ENCODE measurements at regions not wholly inside any gene's neighbourhood (a gene's known extent, or its start where the extent isn't known, plus 50 kb on each side); places are given as distances from the start of the nearest gene placed in this dataset.
"Not testable (repeated sequence)": the region's sequence is repeated elsewhere in the genome, so short reads cannot be mapped to it uniquely, and the experiment has no call there.

DNA sequence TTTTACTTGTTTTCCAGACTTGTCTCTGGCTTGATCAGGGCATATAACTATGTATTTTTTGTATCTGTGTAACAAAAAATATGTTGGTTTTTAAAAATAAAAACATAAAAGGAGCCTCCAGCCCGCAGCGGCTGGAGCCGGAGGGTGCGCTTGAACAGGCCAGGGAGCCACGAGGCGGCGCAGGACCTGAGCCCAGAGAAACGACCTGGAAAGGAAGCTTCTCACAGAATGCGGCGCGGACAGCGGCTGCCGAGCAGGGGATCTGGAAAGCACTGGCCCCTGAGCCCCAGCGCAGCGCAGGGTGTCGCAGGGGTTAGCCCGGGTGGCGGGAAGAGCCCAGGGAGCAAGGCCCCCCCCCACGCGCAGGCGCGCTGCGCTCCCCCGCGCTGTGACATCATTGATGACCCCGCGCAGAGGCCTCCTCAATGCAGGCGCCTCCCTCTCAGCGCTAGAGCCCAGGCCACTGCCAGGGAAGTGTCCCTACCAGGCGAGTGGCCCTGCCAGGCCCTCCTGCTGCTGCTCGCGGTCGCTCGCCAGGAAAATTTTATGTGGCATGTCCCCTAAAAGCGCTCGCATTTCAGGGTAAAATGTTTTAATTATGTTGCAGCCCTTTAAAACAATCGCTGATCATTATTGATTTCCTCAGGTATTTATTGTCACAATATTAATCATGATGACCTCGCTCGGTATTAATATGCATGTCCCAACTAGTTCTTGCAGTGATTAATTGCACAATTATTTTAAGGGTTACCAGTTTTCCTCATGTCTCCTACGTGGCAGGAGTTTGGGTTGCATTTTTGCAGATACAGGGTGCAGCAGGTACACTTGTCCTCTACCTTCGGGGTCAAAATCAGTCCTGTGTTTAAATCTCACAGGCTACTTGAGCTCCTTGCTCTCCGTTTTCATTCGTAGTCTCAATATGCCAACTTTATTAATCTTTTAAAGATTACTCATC lies 134.2 kb downstream of the USP22 start:
- H3K4me1 ChIP-seq, result peaks cover 5 to 17% (median 13%) of the 10 kb centered on the region in 4 donors
- H3K36me3 ChIP-seq, result no peaks in the 10 kb centered on the region
- WGBS, result 18% methylated on average over 22 of the region's 43 CpGs
- peak; percentile 95 for DNase-seq (ENCODE audit: extremely low spot score)
- H3K4me3 ChIP-seq, result peak overlapping the region; percentile 52 to 62 (median 57)
- intact Hi-C loops (cut with DNase I), result loop anchor here (5.0 kb wide), 1 partner anchor 84 kb away; no protein-coding TSS in a partner anchor
- H3K9me3 ChIP-seq, result no peaks in the 10 kb centered on the region
- peak overlapping the region; percentile 80 to 88 (median 87) for H3K27ac ChIP-seq (replicated peaks in 1 of 4)
- no peak for TF ChIP-seq EP300 (IDR thresholded peaks at IDR 0.05)
- peak; percentile 68 to 81 for TF ChIP-seq POLR2AphosphoS5 (IDR thresholded peaks at IDR 0.05)
- TF ChIP-seq, protein P1, sequence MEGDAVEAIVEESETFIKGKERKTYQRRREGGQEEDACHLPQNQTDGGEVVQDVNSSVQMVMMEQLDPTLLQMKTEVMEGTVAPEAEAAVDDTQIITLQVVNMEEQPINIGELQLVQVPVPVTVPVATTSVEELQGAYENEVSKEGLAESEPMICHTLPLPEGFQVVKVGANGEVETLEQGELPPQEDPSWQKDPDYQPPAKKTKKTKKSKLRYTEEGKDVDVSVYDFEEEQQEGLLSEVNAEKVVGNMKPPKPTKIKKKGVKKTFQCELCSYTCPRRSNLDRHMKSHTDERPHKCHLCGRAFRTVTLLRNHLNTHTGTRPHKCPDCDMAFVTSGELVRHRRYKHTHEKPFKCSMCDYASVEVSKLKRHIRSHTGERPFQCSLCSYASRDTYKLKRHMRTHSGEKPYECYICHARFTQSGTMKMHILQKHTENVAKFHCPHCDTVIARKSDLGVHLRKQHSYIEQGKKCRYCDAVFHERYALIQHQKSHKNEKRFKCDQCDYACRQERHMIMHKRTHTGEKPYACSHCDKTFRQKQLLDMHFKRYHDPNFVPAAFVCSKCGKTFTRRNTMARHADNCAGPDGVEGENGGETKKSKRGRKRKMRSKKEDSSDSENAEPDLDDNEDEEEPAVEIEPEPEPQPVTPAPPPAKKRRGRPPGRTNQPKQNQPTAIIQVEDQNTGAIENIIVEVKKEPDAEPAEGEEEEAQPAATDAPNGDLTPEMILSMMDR (IDR thresholded peaks at IDR 0.05), result peak; percentile 64 to 69 (median 69)
- no peak for TF ChIP-seq POLR2A (IDR thresholded peaks at IDR 0.05; ENCODE audit: low read depth)
- H3K27me3 ChIP-seq, result no peaks in the 10 kb centered on the region

DNA sequence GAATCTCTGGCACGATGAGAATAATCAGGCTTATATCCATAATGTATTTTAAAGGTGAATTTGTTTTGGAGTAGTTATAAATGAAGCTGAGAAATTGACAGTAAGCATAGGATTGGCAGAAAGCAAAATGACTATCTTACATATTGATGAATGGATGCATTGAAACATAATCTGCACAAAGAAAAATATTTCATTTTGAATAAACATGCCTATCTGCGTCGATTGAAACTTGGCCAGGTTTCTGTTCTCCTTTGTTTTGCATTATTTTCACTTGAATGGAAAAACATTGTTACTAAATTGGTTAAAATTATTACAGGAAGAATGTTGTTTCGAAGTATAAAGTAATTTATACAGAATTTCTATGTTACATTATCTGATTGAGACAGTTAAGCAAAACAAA lies 128.2 kb downstream of the USP22 start:
- TF ChIP-seq, protein P1 (IDR thresholded peaks at IDR 0.05), result no peak
- TF ChIP-seq POLR2AphosphoS5 (IDR thresholded peaks at IDR 0.05) (no peak), EP300 (IDR thresholded peaks at IDR 0.05) (no peak), POLR2A (IDR thresholded peaks at IDR 0.05; ENCODE audit: low read depth) (no peak)
- no peak for DNase-seq (ENCODE audit: extremely low spot score)
- 50% methylated on average over 4 of the region's 4 CpGs for WGBS
- Histone ChIP-seq H3K4me3 (no peak overlapping the region), H3K27ac (replicated peaks in 1 of 4) (no peak overlapping the region), H3K9me3 (no peaks in the 10 kb centered on the region), H3K27me3 (no peaks in the 10 kb centered on the region), H3K36me3 (no peaks in the 10 kb centered on the region), H3K4me1 (peaks cover 0 to under 1% (median 0%) of the 10 kb centered on the region in 4 donors)
- intact Hi-C loops (cut with DNase I), result no loop called here

DNA sequence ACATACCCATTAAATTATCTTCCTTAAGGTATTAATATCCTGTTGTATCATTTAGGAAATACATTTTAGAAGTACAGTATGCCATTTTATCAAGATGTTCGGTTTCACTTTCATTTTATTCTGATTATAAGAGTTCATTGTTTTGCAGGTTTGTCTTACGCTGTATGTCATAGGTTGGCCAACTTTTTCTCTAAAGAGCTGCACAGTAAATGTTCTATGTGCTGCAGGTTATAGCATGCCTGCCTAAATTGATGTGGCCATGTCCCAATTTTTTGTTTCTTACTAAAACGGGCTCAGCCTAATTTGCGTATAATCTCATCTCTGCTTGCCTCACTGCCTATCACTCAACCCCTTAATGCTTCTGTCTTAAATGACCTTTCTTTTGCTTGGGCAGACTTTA lies 126.4 kb downstream of the USP22 start:
- Histone ChIP-seq H3K4me3 (no peak overlapping the region), H3K27ac (replicated peaks in 1 of 4) (no peak overlapping the region), H3K4me1 (peaks cover 0 to 3% (median 0%) of the 10 kb centered on the region in 4 donors), H3K27me3 (no peaks in the 10 kb centered on the region), H3K36me3 (no peaks in the 10 kb centered on the region), H3K9me3 (no peaks in the 10 kb centered on the region)
- intact Hi-C loops (cut with DNase I), result no loop called here
- 88% methylated on average over 4 of the region's 4 CpGs for WGBS
- DNase-seq (ENCODE audit: extremely low spot score), result no peak
- no peak for TF ChIP-seq EP300 (IDR thresholded peaks at IDR 0.05)
- TF ChIP-seq POLR2A (IDR thresholded peaks at IDR 0.05; ENCODE audit: low read depth), result no peak
- TF ChIP-seq POLR2AphosphoS5 (IDR thresholded peaks at IDR 0.05), result no peak
- TF ChIP-seq, protein P1 (IDR thresholded peaks at IDR 0.05), result no peak

DNA sequence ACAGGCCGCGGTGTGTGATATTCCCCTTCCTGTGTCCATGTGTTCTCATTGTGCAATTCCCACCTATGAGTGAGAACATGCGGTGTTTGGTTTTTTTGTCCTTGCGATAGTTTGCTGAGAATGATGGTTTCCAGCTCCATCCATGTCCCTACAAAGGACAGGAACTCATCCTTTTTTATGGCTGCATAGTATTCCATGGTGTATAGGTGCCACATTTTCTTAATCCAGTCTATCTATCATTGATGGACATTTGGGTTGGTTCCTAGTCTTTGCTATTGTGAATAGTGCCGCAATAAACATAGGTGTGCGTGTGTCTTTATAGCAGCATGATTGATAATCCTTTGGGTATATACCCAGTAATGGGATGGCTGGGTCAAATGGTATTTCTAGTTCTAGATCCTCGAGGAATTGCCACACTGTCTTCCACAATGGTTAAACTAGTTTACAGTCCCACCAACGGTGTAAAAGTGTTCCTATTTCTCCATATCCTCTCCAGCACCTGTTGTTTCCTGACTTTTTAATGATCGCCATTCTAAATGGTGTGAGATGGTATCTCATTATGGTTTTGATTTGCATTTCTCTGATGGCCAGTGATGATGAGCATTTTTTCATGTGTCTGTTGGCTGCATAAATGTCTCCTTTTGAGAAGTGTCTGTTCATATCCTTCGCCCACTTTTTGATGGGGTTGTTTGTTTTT lies 125.1 kb downstream of the USP22 start:
- H3K36me3 ChIP-seq; H3K27me3 ChIP-seq; DNase-seq (ENCODE audit: extremely low spot score); H3K9me3 ChIP-seq; intact Hi-C loops (cut with DNase I); H3K27ac ChIP-seq (replicated peaks in 1 of 4); H3K4me1 ChIP-seq; H3K4me3 ChIP-seq: not testable (repeated sequence)
- 92% methylated on average over 10 of the region's 10 CpGs for WGBS

All from esophagus muscularis mucosa (tissue), 4 donors.